ENCODE measurements at regions not wholly inside any gene's neighbourhood (a gene's known extent, or its start where the extent isn't known, plus 50 kb on each side); places are given as distances from the start of the nearest gene placed in this dataset.

DNA sequence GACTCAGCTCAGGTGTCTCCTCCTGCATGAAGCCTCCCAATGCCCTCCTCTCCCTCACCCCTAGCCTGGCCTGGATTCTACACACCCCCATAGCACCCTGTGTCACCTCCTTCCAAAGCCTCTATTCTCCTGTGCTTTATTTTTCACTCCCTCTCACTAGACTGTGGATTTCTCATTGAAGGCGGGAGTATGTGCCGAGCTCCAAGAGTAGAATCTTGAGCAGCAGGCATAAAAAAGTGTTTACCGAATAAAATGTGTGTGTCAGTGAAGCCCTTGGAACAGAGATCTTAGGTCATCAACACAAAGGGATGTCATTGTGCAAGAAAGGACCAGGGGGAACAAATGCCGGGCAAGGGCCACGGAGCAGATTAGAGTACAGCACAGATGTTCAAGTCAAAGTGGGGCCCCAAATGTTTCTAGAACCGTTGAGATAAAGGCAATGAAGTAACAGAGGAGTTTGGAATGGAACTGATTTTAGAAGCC, 106.1 kb upstream of the TMEM170B start (continued):
- TF ChIP-seq HOMEZ (CRISPR knock-in tag; IDR thresholded peaks at IDR 0.05; ENCODE audit: low read depth) (peak; percentile 91), ZNF501 (CRISPR knock-in tag; IDR thresholded peaks at IDR 0.05) (peak; percentile 49; the same call in 1 of the 2 replicates), ZNF12 (CRISPR knock-in tag; IDR thresholded peaks at IDR 0.05) (peak; percentile 39; the same call in 1 of the 2 replicates), MATR3 (CRISPR knock-in tag; IDR thresholded peaks at IDR 0.05) (no peak), ZNF724P (CRISPR knock-in tag; IDR thresholded peaks at IDR 0.05; ENCODE audit: borderline replicate concordance) (no peak), MIER2 (CRISPR knock-in tag; IDR thresholded peaks at IDR 0.05) (0 out of 2 replicates have a peak, but pooled peaks have one; percentile 54), POLR2AphosphoS2 (IDR thresholded peaks at IDR 0.05; ENCODE audit: low read depth, low read length) (no peak), NFE2 (CRISPR knock-in tag; IDR thresholded peaks at IDR 0.05) (no peak), ZNF235 (CRISPR knock-in tag; IDR thresholded peaks at IDR 0.05; ENCODE audit: borderline replicate concordance) (no peak), ZNF549 (CRISPR knock-in tag; IDR thresholded peaks at IDR 0.05) (no peak), GFI1 (CRISPR knock-in tag; IDR thresholded peaks at IDR 0.05; ENCODE audit: borderline replicate concordance) (peak; percentile 83), TBL1XR1 (IDR thresholded peaks at IDR 0.05; ENCODE audit: borderline replicate concordance, low read length, partially characterized antibody) (no peak), PAWR (CRISPR knock-in tag; IDR thresholded peaks at IDR 0.05; ENCODE audit: borderline replicate concordance) (no peak), PAX8 (CRISPR knock-in tag; IDR thresholded peaks at IDR 0.05; ENCODE audit: borderline replicate concordance) (no peak), ZNF547 (CRISPR knock-in tag; IDR thresholded peaks at IDR 0.05) (no peak)
- TF ChIP-seq, protein P1, sequence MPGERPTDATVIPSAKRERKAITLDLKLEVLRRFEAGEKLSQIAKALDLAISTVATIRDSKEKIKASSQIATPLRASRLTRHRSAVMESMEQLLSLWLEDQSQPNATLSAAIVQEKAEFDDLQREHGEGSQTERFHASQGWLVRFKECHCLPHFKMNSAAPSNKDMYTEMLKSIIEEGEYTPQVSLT (CRISPR knock-in tag; IDR thresholded peaks at IDR 0.05; ENCODE audit: borderline replicate concordance, low read depth): no peak
- TF ChIP-seq, protein P2, sequence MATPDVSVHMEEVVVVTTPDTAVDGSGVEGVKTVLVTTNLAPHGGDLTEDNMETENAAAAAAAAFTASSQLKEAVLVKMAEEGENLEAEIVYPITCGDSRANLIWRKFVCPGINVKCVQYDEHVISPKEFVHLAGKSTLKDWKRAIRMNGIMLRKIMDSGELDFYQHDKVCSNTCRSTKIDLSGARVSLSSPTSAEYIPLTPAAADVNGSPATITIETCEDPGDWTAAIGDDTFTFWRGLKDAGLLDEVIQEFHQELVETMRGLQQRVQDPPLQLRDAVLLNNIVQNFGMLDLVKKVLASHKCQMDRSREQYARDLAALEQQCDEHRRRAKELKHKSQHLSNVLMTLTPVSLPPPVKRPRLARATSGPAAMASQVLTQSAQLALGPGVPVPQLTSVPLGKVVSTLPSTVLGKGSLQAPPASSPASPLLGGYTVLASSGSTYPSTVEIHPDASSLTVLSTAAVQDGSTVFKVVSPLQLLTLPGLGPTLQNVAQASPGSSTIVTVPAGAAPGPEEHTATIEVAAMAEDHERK (CRISPR knock-in tag; IDR thresholded peaks at IDR 0.05; ENCODE audit: low read depth): no peak
- TF ChIP-seq, protein P3, sequence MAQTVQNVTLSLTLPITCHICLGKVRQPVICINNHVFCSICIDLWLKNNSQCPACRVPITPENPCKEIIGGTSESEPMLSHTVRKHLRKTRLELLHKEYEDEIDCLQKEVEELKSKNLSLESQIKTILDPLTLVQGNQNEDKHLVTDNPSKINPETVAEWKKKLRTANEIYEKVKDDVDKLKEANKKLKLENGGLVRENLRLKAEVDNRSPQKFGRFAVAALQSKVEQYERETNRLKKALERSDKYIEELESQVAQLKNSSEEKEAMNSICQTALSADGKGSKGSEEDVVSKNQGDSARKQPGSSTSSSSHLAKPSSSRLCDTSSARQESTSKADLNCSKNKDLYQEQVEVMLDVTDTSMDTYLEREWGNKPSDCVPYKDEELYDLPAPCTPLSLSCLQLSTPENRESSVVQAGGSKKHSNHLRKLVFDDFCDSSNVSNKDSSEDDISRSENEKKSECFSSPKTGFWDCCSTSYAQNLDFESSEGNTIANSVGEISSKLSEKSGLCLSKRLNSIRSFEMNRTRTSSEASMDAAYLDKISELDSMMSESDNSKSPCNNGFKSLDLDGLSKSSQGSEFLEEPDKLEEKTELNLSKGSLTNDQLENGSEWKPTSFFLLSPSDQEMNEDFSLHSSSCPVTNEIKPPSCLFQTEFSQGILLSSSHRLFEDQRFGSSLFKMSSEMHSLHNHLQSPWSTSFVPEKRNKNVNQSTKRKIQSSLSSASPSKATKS (CRISPR knock-in tag; IDR thresholded peaks at IDR 0.05): no peak
- TF ChIP-seq, protein P4, sequence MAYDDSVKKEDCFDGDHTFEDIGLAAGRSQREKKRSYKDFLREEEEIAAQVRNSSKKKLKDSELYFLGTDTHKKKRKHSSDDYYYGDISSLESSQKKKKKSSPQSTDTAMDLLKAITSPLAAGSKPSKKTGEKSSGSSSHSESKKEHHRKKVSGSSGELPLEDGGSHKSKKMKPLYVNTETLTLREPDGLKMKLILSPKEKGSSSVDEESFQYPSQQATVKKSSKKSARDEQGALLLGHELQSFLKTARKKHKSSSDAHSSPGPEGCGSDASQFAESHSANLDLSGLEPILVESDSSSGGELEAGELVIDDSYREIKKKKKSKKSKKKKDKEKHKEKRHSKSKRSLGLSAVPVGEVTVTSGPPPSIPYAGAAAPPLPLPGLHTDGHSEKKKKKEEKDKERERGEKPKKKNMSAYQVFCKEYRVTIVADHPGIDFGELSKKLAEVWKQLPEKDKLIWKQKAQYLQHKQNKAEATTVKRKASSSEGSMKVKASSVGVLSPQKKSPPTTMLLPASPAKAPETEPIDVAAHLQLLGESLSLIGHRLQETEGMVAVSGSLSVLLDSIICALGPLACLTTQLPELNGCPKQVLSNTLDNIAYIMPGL (CRISPR knock-in tag; IDR thresholded peaks at IDR 0.05; ENCODE audit: borderline replicate concordance in 1 of 2, low read depth in 1 of 2): no peak
- TF ChIP-seq, protein P5, sequence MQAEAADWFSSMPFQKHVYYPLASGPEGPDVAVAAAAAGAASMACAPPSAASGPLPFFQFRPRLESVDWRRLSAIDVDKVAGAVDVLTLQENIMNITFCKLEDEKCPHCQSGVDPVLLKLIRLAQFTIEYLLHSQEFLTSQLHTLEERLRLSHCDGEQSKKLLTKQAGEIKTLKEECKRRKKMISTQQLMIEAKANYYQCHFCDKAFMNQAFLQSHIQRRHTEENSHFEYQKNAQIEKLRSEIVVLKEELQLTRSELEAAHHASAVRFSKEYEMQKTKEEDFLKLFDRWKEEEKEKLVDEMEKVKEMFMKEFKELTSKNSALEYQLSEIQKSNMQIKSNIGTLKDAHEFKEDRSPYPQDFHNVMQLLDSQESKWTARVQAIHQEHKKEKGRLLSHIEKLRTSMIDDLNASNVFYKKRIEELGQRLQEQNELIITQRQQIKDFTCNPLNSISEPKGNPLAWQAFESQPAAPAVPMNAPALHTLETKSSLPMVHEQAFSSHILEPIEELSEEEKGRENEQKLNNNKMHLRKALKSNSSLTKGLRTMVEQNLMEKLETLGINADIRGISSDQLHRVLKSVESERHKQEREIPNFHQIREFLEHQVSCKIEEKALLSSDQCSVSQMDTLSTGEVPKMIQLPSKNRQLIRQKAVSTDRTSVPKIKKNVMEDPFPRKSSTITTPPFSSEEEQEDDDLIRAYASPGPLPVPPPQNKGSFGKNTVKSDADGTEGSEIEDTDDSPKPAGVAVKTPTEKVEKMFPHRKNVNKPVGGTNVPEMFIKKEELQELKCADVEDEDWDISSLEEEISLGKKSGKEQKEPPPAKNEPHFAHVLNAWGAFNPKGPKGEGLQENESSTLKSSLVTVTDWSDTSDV (CRISPR knock-in tag; IDR thresholded peaks at IDR 0.05): no peak

Measured in HepG2 (cell line).